ENCODE measurements at regions not wholly inside any gene's neighbourhood (a gene's known extent, or its start where the extent isn't known, plus 50 kb on each side); places are given as distances from the start of the nearest gene placed in this dataset.

- no peak for DNase-seq (ENCODE audit: low read depth)
- H3K4me3 ChIP-seq (ENCODE audit: control insufficient read depth, low read depth, low read length), result no peak overlapping the region
- TF ChIP-seq, protein P1, sequence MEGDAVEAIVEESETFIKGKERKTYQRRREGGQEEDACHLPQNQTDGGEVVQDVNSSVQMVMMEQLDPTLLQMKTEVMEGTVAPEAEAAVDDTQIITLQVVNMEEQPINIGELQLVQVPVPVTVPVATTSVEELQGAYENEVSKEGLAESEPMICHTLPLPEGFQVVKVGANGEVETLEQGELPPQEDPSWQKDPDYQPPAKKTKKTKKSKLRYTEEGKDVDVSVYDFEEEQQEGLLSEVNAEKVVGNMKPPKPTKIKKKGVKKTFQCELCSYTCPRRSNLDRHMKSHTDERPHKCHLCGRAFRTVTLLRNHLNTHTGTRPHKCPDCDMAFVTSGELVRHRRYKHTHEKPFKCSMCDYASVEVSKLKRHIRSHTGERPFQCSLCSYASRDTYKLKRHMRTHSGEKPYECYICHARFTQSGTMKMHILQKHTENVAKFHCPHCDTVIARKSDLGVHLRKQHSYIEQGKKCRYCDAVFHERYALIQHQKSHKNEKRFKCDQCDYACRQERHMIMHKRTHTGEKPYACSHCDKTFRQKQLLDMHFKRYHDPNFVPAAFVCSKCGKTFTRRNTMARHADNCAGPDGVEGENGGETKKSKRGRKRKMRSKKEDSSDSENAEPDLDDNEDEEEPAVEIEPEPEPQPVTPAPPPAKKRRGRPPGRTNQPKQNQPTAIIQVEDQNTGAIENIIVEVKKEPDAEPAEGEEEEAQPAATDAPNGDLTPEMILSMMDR (conservative IDR thresholded peaks at IDR 0.05; ENCODE audit: control insufficient read depth, insufficient read depth, low read depth, low read length), result no peak
Measured at GRCh38 chr4:173700650-173701049, 170.6 kb upstream of the HAND2 start.

DNA sequence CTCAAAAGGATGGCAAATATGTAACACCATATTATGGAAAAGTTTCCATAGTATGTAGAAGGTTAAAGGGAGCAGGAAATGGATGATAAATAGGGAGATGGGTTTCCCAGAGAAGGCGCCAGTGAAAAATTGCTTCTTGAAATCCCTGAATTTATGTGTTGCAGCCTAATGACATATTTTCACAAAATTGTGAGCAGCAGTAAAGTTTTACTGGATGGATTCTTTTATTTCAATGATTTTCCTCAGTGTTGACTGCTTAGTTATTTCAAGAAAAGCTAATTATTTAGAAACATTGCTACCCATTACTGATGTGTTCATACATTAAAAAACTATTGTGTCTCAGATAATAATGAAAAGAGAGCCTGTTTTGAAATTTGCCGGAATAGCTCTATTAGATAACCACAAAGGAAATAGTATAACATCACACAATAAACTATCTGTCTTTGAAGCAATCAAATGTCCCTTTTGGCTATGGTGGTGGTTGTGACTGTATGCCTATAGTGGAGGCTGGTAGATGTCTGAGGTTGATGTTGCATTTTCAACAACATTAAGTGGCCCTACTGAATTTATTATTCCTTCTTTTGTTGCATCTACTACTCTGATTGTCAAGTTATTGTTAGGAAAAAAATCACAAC, 169.9 kb upstream of the HAND2 start:
- TF ChIP-seq, protein P1 (conservative IDR thresholded peaks at IDR 0.05; ENCODE audit: control insufficient read depth, insufficient read depth, low read depth, low read length), result no peak
- no peak overlapping the region for H3K4me3 ChIP-seq (ENCODE audit: control insufficient read depth, low read depth, low read length)
- no peak for DNase-seq (ENCODE audit: low read depth)

DNA sequence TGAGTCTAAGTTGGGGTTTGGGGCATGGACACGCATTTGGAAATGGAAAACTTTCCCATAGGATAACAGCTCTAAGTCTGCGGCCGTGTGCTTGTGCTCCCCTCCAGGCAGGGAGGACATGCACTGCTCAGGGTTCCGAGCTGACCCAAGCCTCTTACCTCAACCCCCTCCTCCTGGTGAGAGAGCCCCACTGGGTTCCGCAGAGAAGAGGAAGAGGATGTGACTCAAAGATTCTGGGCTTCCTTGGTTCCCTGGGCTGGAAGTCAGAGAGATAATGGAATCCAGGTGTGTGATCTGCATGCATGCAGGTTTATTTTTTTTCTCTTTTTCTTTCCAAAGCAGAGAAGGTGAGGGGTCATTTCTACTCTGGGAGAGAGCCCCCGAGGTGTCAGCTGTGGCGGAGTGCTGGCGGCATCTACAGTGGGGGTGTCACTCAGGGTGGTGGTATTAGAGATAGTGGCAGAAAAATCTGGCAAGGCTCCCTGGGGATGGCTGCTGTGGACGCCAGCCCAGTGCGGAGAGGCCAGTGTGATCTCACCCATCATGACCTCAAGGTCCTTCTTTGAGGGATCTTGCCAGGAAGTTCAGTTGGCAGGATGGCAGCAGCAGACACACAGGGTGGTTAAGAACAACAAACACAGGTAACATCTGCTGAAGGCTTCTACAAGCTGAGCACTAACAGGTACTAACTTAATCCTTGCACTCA, 168.7 kb upstream of the HAND2 start:
- H3K4me3 ChIP-seq (ENCODE audit: control insufficient read depth, low read depth, low read length), result no peak overlapping the region
- DNase-seq (ENCODE audit: low read depth), result peak; percentile 75
- TF ChIP-seq, protein P1 (conservative IDR thresholded peaks at IDR 0.05; ENCODE audit: control insufficient read depth, insufficient read depth, low read depth, low read length), result no peak

DNA sequence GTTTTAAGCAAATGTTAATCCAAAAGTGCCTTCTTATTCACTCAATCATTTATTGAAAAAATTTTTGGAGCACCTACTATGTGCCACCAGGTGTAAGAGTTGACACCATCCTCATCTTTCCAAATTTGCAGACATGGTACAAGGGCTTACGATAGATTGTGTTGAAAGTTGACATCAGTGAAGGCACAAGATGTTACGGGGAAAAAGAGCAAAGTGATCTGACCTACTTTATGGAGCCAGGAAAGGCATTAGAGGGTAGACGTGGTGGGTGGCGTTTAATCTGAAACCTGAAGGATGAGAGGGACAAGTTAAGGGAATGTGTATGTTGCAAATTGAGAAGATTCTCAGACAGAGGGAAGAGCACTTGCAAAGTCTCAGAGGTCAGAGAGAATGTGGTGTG, 167.8 kb upstream of the HAND2 start:
- H3K4me3 ChIP-seq (ENCODE audit: control insufficient read depth, low read depth, low read length), result no peak overlapping the region
- DNase-seq (ENCODE audit: low read depth), result no peak
- TF ChIP-seq, protein P1 (conservative IDR thresholded peaks at IDR 0.05; ENCODE audit: control insufficient read depth, insufficient read depth, low read depth, low read length), result no peak

DNA sequence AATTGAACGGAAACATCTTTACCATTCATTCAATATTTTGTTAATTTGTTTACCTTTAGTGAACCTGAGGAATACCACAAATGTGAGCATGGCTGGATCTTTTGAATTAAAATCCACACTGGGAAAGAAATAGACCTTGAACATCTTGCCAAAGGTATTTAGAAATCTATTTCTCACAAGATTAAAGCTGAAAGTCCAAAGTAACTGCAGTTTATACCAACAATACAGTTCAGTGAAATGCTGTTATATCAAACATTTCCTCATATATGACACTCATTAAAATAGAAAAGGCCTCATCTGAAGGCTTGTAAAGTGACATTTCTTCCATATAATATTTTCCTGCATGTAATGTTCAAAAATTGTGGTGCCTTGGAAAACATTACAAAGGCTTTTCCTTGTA, 166.5 kb upstream of the HAND2 start:
- TF ChIP-seq, protein P1 (conservative IDR thresholded peaks at IDR 0.05; ENCODE audit: control insufficient read depth, insufficient read depth, low read depth, low read length), result no peak
- no peak for DNase-seq (ENCODE audit: low read depth)
- no peak overlapping the region for H3K4me3 ChIP-seq (ENCODE audit: control insufficient read depth, low read depth, low read length)

- DNase-seq (ENCODE audit: low read depth), result no peak
- TF ChIP-seq, protein P1 (conservative IDR thresholded peaks at IDR 0.05; ENCODE audit: control insufficient read depth, insufficient read depth, low read depth, low read length), result no peak
- H3K4me3 ChIP-seq (ENCODE audit: control insufficient read depth, low read depth, low read length), result no peak overlapping the region
Measured at GRCh38 chr4:173696011-173696410, 166.0 kb upstream of the HAND2 start.
